GM06990 (cell line): ENCODE measurements at regions not wholly inside any gene's neighbourhood (a gene's known extent, or its start where the extent isn't known, plus 50 kb on each side); places are given as distances from the start of the nearest gene placed in this dataset.

Experiments
- DNase-seq: peaks from one replicate; pipeline ENCODE4 v3.0.0-alpha.2; 2011; ENCODE audit not compliant: insufficient read length; ENCODE audit errors: extremely low read depth
- H3K27me3 ChIP-seq: replicated peaks from 2 replicates; pipeline ENCODE4 v1.6.0; 2011; ENCODE audit warnings: low read length; ENCODE audit not compliant: control insufficient read depth, insufficient read depth
- H3K36me3 ChIP-seq: 2 replicates; pipeline ENCODE4 v1.5.1; 2011; ENCODE audit warnings: low read length; ENCODE audit not compliant: control insufficient read depth, insufficient read depth
- H3K4me3 ChIP-seq: replicated peaks from 2 replicates; pipeline ENCODE4 v1.5.1; 2011; ENCODE audit warnings: low read depth, mild to moderate bottlenecking, control low read depth, low read length
- TF ChIP-seq, protein P1 (sequence below): IDR thresholded peaks from 2 replicates; pipeline ENCODE4 v1.5.1; 2011; ENCODE audit warnings: low read length, control low read depth, mild to moderate bottlenecking, inconsistent platforms; ENCODE audit not compliant: insufficient read depth, poor library complexity, severe bottlenecking

DNA sequence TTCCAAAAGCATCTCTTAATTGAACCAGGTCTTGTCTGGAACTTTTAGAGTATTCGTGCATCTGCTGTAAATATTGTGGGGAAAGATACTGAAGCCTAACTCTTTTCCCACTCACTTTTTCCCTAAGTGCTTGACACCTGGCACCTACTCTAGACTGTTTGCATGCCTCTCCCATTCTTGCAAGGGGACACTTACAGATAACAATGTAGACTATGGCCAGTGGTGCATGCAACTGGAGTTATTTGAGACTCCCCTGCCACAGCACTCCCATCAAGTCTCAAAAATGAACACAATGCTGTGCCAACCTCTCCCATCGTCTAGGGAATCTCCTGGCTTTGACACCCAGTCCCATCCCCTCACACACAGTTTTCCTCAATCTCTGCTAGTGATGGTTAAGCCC, 118.6 kb upstream of the ATP1B1 start:
- Histone ChIP-seq H3K36me3 (no peaks in the 10 kb centered on the region), H3K4me3 (no peak overlapping the region), H3K27me3 (no peaks in the 10 kb centered on the region)
- DNase-seq = no peak
- TF ChIP-seq, protein P1, sequence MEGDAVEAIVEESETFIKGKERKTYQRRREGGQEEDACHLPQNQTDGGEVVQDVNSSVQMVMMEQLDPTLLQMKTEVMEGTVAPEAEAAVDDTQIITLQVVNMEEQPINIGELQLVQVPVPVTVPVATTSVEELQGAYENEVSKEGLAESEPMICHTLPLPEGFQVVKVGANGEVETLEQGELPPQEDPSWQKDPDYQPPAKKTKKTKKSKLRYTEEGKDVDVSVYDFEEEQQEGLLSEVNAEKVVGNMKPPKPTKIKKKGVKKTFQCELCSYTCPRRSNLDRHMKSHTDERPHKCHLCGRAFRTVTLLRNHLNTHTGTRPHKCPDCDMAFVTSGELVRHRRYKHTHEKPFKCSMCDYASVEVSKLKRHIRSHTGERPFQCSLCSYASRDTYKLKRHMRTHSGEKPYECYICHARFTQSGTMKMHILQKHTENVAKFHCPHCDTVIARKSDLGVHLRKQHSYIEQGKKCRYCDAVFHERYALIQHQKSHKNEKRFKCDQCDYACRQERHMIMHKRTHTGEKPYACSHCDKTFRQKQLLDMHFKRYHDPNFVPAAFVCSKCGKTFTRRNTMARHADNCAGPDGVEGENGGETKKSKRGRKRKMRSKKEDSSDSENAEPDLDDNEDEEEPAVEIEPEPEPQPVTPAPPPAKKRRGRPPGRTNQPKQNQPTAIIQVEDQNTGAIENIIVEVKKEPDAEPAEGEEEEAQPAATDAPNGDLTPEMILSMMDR = no peak

- no peaks in the 10 kb centered on the region for H3K36me3 ChIP-seq
- no peaks in the 10 kb centered on the region for H3K27me3 ChIP-seq
- no peak for DNase-seq
- TF ChIP-seq, protein P1 = no peak
- no peak overlapping the region for H3K4me3 ChIP-seq
These were observed 116.5 kb upstream of the ATP1B1 start for GRCh38 chr1:168989985-168990384.

DNA sequence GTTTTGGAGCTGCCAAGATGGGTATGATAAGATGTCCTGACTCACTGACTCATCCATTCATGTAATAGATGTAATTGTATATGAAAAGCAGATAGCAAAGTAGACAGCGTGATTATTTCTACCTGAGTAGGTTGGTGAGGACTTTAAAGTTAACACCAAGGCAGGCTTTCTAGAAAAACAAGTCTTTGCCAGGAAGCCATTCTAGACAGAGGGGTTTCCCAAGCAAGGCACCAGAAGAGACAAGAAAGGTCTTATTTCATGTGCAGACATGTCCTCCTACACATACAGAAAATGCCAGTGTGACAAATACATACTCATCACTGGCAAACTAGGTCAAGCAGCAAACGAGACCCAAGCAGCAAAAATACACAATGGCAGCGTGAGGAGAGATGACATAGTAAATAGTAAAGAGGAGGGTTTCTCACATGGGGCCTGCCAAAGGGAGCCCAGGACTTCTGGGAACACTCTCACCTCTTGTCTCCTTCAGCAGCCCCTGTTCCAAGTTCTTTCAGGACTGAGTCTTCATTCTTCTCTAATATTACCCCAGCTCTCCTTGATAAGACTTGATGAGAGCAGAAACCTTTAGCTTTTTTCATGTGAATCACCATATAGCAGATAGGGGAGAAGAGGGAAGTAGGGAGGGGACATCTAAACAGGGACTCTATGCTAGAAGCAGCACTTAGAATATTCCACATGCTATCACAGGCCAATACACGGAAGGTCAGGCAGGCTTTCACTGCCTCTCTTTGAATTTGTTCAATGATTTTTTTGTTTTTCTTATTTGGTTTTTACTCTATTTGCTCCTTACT, 114.6 kb upstream of the ATP1B1 start:
- TF ChIP-seq, protein P1 = no peak
- Histone ChIP-seq H3K4me3 (no peak overlapping the region), H3K27me3 (no peaks in the 10 kb centered on the region), H3K36me3 (no peaks in the 10 kb centered on the region)
- DNase-seq = no peak

GRCh38 chr1:169001353-169001752, 105.1 kb upstream of the ATP1B1 start:
- no peaks in the 10 kb centered on the region for H3K27me3 ChIP-seq
- H3K36me3 ChIP-seq = no peaks in the 10 kb centered on the region
- H3K4me3 ChIP-seq = no peak overlapping the region
- TF ChIP-seq, protein P1 = no peak
- no peak for DNase-seq

GRCh38 chr1:169003864-169004516, 102.5 kb upstream of the ATP1B1 start:
- H3K36me3 ChIP-seq = no peaks in the 10 kb centered on the region
- no peak for DNase-seq
- H3K4me3 ChIP-seq = no peak overlapping the region
- H3K27me3 ChIP-seq = no peaks in the 10 kb centered on the region
- TF ChIP-seq, protein P1 = no peak
